ENCODE measurements at regions not wholly inside any gene's neighbourhood (a gene's known extent, or its start where the extent isn't known, plus 50 kb on each side); places are given as distances from the start of the nearest gene placed in this dataset.

DNA sequence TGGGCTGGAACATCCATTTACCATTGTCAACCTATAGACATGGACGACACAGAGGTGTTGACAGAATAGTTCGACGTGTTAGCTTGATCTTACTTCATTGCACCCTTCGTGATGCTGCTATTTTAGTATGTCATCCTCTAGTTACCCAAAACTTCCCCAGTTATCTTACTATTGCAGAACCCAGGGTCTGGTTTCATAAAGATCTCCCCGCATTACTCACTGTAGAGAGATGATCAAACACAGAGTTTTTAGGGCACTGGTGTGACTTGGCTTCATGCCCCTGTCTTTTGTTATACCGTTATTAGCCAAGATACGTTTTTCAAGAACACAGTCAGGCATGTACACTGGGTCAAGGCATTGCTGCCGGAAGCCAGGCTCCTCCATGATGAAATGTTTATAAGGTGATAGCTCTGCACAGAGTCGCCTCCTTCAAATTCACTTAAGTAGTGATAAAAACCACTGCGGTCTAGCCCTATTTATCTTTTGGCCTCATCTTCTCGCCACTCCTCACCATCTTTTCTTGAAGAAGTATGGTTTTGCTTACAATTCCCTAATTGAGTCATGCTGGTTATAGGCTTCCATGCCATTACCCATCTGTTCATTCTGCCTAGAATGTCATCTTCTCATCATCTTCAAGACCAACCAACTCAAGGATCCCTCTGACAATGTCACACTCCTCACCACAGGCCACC, 1127.9 kb downstream of the VRK1 start:
- Histone ChIP-seq H3K27ac (ENCODE audit: low read length) (no peak overlapping the region), H3K9ac (ENCODE audit: low read depth, low read length) (no peak overlapping the region), H3K36me3 (ENCODE audit: insufficient read depth, low read depth, low read length) (no peaks in the 10 kb centered on the region), H3K4me3 (ENCODE audit: low read length) (no peak overlapping the region), H3K27me3 (ENCODE audit: insufficient read depth, low read length) (no peaks in the 10 kb centered on the region), H3K4me1 (ENCODE audit: insufficient read depth, low read length) (no peaks in the 10 kb centered on the region), H3K9me3 (ENCODE audit: insufficient read depth, low read depth, low read length) (no peaks in the 10 kb centered on the region)

DNA sequence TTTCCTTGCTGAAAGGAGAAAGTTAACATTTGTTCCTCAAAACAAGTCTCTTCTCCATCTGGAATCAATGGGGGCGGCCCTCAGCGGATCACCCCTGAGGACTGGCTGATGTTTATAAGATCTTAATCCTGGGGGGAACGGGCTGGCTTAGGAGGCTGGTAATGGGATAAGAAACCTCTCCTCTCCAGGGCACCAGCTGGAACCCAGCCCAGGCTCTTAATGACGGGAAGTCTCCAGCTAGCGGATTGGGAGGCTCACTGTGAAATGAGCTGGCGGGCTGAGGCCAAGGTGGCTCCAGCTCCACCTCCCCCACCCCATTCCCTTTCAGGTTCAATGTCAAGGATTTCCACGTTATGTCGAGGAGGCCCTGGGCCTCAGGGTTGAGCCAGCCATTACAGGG, 1133.0 kb downstream of the VRK1 start:
- no peaks in the 10 kb centered on the region for H3K4me1 ChIP-seq (ENCODE audit: insufficient read depth, low read length)
- H3K4me3 ChIP-seq (ENCODE audit: low read length): no peak overlapping the region
- no peak overlapping the region for H3K9ac ChIP-seq (ENCODE audit: low read depth, low read length)
- no peaks in the 10 kb centered on the region for H3K36me3 ChIP-seq (ENCODE audit: insufficient read depth, low read depth, low read length)
- H3K27me3 ChIP-seq (ENCODE audit: insufficient read depth, low read length): no peaks in the 10 kb centered on the region
- H3K27ac ChIP-seq (ENCODE audit: low read length): no peak overlapping the region
- H3K9me3 ChIP-seq (ENCODE audit: insufficient read depth, low read depth, low read length): no peaks in the 10 kb centered on the region

DNA sequence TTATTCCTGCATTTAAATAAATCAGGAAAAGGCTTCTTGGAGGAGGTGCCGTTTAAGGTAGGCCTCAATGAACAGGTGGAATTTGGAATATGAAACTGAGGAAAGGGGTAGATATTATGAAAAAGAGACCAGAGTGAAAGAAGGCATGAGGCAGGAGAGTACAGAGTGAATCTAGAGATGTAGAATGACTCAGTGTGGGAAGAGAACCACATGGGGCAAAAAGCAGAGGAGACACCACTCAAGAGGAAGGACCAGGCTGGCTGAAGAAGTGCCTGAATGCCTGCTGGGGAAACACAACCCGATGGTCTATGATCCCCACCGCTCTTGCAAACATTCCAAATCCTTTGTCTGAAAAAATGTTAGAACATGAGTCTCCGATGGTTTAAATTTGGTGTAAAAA, 1134.1 kb downstream of the VRK1 start:
- no peak overlapping the region for H3K27ac ChIP-seq (ENCODE audit: low read length)

DNA sequence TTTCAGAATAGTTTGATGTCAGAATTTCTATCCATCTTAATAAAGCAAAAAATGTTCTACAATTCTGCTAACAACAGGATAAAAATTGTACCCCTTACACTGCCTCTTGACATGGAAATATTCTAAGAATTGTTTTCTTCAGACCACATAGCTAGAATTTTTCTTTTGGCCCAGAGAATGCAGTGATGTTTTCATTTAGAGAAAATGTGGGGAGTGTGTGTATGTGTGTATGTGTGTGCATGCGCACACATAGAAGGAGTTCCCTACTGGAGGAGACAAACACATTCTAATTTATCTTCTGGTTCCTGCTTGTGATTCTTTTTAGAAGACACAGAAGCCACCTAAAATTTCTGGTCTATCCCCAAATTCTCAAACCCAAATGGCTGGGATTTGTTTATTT, 1145.7 kb downstream of the VRK1 start:
- Histone ChIP-seq H3K27ac (ENCODE audit: low read length) (no peak overlapping the region), H3K9ac (ENCODE audit: low read depth, low read length) (no peak overlapping the region), H3K27me3 (ENCODE audit: insufficient read depth, low read length) (no peaks in the 10 kb centered on the region), H3K4me1 (ENCODE audit: insufficient read depth, low read length) (0 out of 2 replicates have a peak, but pooled peaks cover 7% of the 10 kb centered on the region), H3K9me3 (ENCODE audit: insufficient read depth, low read depth, low read length) (no peaks in the 10 kb centered on the region), H3K4me3 (ENCODE audit: low read length) (no peak overlapping the region), H3K36me3 (ENCODE audit: insufficient read depth, low read depth, low read length) (no peaks in the 10 kb centered on the region)

More for the DNA sequence above, 1134.1 kb downstream of the VRK1 start:
- Histone ChIP-seq H3K4me3 (ENCODE audit: low read length) (no peak overlapping the region), H3K4me1 (ENCODE audit: insufficient read depth, low read length) (no peaks in the 10 kb centered on the region), H3K9ac (ENCODE audit: low read depth, low read length) (no peak overlapping the region), H3K27me3 (ENCODE audit: insufficient read depth, low read length) (no peaks in the 10 kb centered on the region), H3K9me3 (ENCODE audit: insufficient read depth, low read depth, low read length) (no peaks in the 10 kb centered on the region), H3K36me3 (ENCODE audit: insufficient read depth, low read depth, low read length) (no peaks in the 10 kb centered on the region)

DNA sequence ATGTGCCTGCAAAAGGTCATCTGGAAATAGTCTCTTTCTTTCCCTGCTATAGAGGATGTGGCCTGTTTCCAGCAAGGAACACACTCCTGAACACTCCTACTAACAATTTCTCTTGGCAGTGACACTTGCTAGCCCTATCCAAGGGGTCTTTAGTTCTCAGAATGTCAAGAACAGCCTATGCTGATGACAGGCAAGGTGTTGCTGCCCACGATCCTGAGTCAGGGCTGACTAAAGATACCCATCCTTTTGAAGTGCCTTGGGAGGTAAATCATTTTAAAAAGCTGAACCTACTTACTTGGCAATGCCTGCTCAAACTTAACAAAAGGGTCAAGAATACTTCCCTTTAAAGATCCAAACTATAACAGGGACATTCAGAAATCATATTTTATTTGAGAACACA, 1146.4 kb downstream of the VRK1 start:
- no peak overlapping the region for H3K9ac ChIP-seq (ENCODE audit: low read depth, low read length)
- H3K4me1 ChIP-seq (ENCODE audit: insufficient read depth, low read length): 0 out of 2 replicates have a peak, but pooled peaks cover 7% of the 10 kb centered on the region
- no peaks in the 10 kb centered on the region for H3K27me3 ChIP-seq (ENCODE audit: insufficient read depth, low read length)
- no peak overlapping the region for H3K27ac ChIP-seq (ENCODE audit: low read length)
- no peaks in the 10 kb centered on the region for H3K36me3 ChIP-seq (ENCODE audit: insufficient read depth, low read depth, low read length)
- no peaks in the 10 kb centered on the region for H3K9me3 ChIP-seq (ENCODE audit: insufficient read depth, low read depth, low read length)
- H3K4me3 ChIP-seq (ENCODE audit: low read length): no peak overlapping the region

DNA sequence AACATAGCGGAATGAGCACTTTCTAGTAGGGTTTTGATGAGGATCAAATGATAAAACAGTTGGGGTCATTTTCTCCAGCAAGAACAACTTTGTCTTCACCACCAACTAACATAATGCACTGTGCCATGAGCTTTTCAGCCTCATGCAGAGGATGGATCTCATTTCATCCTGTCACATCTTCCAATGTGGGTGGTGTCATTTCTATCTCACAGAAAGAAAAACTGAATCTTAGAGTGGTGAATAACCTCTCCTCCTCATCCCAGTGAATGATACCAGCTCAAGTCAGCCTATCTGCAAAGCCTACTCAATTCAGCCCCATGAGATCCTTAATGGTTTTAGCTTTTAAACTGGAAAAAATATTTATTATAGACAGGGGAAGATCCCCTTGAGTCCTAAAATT, 1147.2 kb downstream of the VRK1 start:
- Histone ChIP-seq H3K4me3 (ENCODE audit: low read length) (no peak overlapping the region), H3K36me3 (ENCODE audit: insufficient read depth, low read depth, low read length) (no peaks in the 10 kb centered on the region), H3K4me1 (ENCODE audit: insufficient read depth, low read length) (0 out of 2 replicates have a peak, but pooled peaks cover 7% of the 10 kb centered on the region), H3K9me3 (ENCODE audit: insufficient read depth, low read depth, low read length) (no peaks in the 10 kb centered on the region), H3K27me3 (ENCODE audit: insufficient read depth, low read length) (no peaks in the 10 kb centered on the region), H3K27ac (ENCODE audit: low read length) (no peak overlapping the region), H3K9ac (ENCODE audit: low read depth, low read length) (no peak overlapping the region)

DNA sequence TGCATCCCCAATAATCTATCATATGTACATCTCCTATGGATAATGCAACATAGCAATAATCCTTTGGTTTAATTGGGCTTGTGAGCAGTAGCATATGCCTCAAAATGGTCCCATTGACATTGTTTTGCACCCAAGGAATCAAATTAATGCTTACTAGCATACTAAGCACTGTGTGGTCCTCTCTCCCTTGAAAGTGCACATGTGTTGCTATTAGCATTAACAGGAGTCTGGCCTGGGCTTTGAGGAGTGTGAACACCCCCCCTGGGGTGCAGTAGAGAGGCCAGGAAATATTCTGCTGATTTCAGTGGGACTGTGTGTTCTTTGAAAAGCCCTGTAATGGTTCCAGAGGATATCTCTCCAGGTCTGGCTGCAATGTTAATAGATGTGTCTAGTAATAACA, 1148.4 kb downstream of the VRK1 start:
- no peaks in the 10 kb centered on the region for H3K36me3 ChIP-seq (ENCODE audit: insufficient read depth, low read depth, low read length)
- no peaks in the 10 kb centered on the region for H3K9me3 ChIP-seq (ENCODE audit: insufficient read depth, low read depth, low read length)
- 0 out of 2 replicates have a peak, but pooled peaks cover 7% of the 10 kb centered on the region for H3K4me1 ChIP-seq (ENCODE audit: insufficient read depth, low read length)
- no peak overlapping the region for H3K9ac ChIP-seq (ENCODE audit: low read depth, low read length)
- H3K4me3 ChIP-seq (ENCODE audit: low read length): no peak overlapping the region
- no peak overlapping the region for H3K27ac ChIP-seq (ENCODE audit: low read length)
- no peaks in the 10 kb centered on the region for H3K27me3 ChIP-seq (ENCODE audit: insufficient read depth, low read length)

DNA sequence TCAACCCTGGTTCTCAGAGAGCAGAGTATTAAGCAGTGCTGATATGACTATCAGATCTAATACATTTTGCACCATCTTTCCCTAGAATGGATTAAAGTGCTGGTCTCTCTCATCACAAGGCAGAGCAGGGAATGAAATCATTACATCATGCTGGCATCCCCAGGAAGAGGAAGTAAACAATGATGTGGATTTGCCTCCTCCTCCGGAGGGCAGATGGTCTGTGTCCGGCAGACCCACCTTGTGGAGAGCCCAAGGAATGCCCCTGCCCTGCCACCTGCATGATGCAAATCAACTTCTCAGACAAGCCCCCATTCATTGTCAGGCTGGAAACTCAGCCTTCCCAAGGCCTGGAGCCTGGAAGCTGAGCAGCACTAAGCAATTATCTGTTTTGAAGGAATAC, 1149.1 kb downstream of the VRK1 start:
- Histone ChIP-seq H3K4me1 (ENCODE audit: insufficient read depth, low read length) (0 out of 2 replicates have a peak, but pooled peaks cover 7% of the 10 kb centered on the region), H3K9ac (ENCODE audit: low read depth, low read length) (no peak overlapping the region), H3K27ac (ENCODE audit: low read length) (no peak overlapping the region), H3K4me3 (ENCODE audit: low read length) (no peak overlapping the region), H3K9me3 (ENCODE audit: insufficient read depth, low read depth, low read length) (no peaks in the 10 kb centered on the region), H3K27me3 (ENCODE audit: insufficient read depth, low read length) (no peaks in the 10 kb centered on the region), H3K36me3 (ENCODE audit: insufficient read depth, low read depth, low read length) (no peaks in the 10 kb centered on the region)

DNA sequence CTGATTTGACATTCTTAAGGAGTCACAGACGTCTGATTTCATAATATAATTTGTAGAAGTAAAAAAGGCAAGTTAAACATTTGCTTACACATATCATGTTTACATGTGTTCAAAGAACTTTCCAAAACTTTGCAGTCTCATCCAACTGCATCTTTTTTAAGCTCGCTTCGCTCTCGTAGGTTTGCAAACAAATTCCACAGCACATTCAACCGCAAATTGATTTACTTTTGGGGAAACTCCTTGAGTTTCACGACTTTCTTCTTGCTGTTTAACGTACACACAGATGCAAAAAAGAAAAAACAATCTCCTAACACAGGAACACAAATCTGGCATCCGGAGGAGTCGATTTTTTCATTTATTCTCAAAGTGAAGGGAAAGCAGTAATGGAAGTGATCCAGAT, 1149.5 kb downstream of the VRK1 start:
- Histone ChIP-seq H3K27me3 (ENCODE audit: insufficient read depth, low read length) (no peaks in the 10 kb centered on the region), H3K36me3 (ENCODE audit: insufficient read depth, low read depth, low read length) (no peaks in the 10 kb centered on the region), H3K9ac (ENCODE audit: low read depth, low read length) (no peak overlapping the region), H3K27ac (ENCODE audit: low read length) (no peak overlapping the region), H3K9me3 (ENCODE audit: insufficient read depth, low read depth, low read length) (no peaks in the 10 kb centered on the region), H3K4me1 (ENCODE audit: insufficient read depth, low read length) (0 out of 2 replicates have a peak, but pooled peaks cover 7% of the 10 kb centered on the region), H3K4me3 (ENCODE audit: low read length) (no peak overlapping the region)

DNA sequence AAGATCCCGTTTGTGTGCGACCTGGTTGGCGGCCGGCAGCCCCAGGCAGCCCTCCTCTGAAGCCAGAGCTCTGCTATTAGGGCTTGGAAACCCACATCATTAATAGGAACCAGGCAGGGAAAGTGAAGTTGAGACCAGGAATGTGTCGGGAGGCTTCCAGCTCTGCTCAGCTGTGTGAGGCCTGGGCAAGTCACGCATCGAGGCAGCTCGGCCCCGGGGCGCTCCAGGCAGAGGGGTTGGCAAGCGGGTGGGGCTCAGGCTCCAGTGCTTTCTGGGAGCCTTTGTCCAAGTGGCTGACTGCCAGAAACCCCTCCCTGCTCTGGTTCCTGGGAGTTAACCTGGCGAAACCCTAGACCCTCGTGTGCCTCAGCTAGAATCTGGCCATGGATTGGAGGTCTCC, 1151.7 kb downstream of the VRK1 start:
- Histone ChIP-seq H3K9me3 (ENCODE audit: insufficient read depth, low read depth, low read length) (no peaks in the 10 kb centered on the region), H3K27me3 (ENCODE audit: insufficient read depth, low read length) (no peaks in the 10 kb centered on the region)

DNA sequence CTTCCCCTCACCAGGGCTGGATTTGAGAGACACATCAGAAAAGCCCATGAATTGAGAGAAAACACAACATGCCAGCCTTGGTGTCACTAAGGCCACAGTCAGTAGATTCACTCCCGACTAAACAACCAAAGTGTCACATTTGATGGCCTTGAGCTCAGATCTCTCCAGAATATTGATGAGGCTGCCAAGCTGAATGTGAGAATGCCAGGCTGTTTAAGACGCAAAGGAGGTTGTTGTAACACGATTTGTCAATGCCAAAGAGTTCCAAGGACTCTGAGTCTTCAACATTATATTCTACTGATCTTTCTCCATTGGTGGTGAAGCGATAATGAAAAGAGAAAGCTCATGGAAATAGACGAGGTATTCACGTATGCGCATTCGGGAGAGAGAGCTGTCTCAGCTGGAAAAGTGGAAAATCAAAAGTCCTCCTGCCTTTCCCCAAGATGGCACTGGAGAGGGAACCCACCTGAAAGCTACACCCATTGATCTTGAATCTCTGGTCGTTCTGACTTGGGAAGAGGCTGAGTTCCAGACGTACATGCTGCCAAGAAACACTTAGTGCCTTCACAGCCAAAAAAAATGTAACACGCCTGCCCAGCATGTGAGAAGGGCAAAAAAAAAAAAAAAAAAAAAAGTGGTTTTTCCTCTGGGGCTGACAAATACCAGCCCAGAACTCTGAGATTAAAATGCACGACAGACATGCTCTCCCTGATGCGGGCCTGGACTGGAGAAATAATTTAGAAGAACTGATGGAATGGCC, 1159.6 kb downstream of the VRK1 start:
- H3K27ac ChIP-seq (ENCODE audit: low read length): no peak overlapping the region
- H3K27me3 ChIP-seq (ENCODE audit: insufficient read depth, low read length): no peaks in the 10 kb centered on the region
- H3K36me3 ChIP-seq (ENCODE audit: insufficient read depth, low read depth, low read length): no peaks in the 10 kb centered on the region
- no peak overlapping the region for H3K9ac ChIP-seq (ENCODE audit: low read depth, low read length)
- no peaks in the 10 kb centered on the region for H3K4me1 ChIP-seq (ENCODE audit: insufficient read depth, low read length)
- no peaks in the 10 kb centered on the region for H3K9me3 ChIP-seq (ENCODE audit: insufficient read depth, low read depth, low read length)
- no peak overlapping the region for H3K4me3 ChIP-seq (ENCODE audit: low read length)

More for the DNA sequence above, 1151.7 kb downstream of the VRK1 start:
- Histone ChIP-seq H3K36me3 (ENCODE audit: insufficient read depth, low read depth, low read length) (no peaks in the 10 kb centered on the region), H3K4me3 (ENCODE audit: low read length) (no peak overlapping the region), H3K4me1 (ENCODE audit: insufficient read depth, low read length) (0 out of 2 replicates have a peak, but pooled peaks cover 7% of the 10 kb centered on the region), H3K9ac (ENCODE audit: low read depth, low read length) (no peak overlapping the region), H3K27ac (ENCODE audit: low read length) (no peak overlapping the region)

DNA sequence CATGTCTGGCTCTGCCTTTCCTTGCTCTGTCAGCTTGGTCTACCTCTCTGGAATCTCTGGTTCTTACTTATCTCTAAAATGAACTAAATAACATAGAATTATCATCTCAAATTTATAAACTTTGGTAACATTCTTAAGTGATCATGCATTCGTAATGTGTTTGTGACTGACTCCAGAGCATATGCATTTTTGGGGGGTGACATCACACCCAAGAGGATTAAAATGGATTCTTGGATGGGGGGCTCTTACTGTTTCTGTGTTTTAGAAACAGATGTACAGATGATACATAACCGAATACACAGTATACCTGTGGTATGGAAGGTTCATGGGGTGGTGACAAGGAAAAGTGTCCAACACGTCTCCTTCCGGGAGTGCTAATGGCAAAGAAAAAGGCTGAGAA, 1162.1 kb downstream of the VRK1 start:
- no peaks in the 10 kb centered on the region for H3K36me3 ChIP-seq (ENCODE audit: insufficient read depth, low read depth, low read length)
- no peak overlapping the region for H3K27ac ChIP-seq (ENCODE audit: low read length)
- H3K9ac ChIP-seq (ENCODE audit: low read depth, low read length): no peak overlapping the region
- no peak overlapping the region for H3K4me3 ChIP-seq (ENCODE audit: low read length)
- no peaks in the 10 kb centered on the region for H3K4me1 ChIP-seq (ENCODE audit: insufficient read depth, low read length)
- no peaks in the 10 kb centered on the region for H3K9me3 ChIP-seq (ENCODE audit: insufficient read depth, low read depth, low read length)
- H3K27me3 ChIP-seq (ENCODE audit: insufficient read depth, low read length): no peaks in the 10 kb centered on the region
